ENCODE measurements at regions not wholly inside any gene's neighbourhood (a gene's known extent, or its start where the extent isn't known, plus 50 kb on each side); places are given as distances from the start of the nearest gene placed in this dataset.

- Histone ChIP-seq H3K36me3 (no peaks in the 10 kb centered on the region), H3K4me3 (no peak overlapping the region), H3K9me3 (no peaks in the 10 kb centered on the region), H3K27me3 (replicated peaks; ENCODE audit: insufficient read depth) (no peaks in the 10 kb centered on the region), H3K27ac (no peak overlapping the region), H3K4me1 (replicated peaks) (no peaks in the 10 kb centered on the region)
- TF ChIP-seq POLR2A (IDR thresholded peaks at IDR 0.05) = no peak
- no peak for TF ChIP-seq CTCF (IDR thresholded peaks at IDR 0.05)
- TF ChIP-seq POLR2AphosphoS5 (IDR thresholded peaks at IDR 0.05) = no peak
- no peak for DNase-seq (ENCODE audit: low spot score)
- intact Hi-C loops (cut with DNase I) = no loop called here
- WGBS = 84% methylated on average over 5 of the region's 5 CpGs
Observed at GRCh38 chr1:48051466-48052126, 54.4 kb upstream of the TRABD2B start.

GRCh38 chr1:48049823-48050535 lies 52.8 kb upstream of the TRABD2B start:
- Histone ChIP-seq H3K27me3 (replicated peaks; ENCODE audit: insufficient read depth) (no peaks in the 10 kb centered on the region), H3K4me3 (no peak overlapping the region), H3K27ac (no peak overlapping the region), H3K36me3 (no peaks in the 10 kb centered on the region), H3K9me3 (no peaks in the 10 kb centered on the region), H3K4me1 (replicated peaks) (no peaks in the 10 kb centered on the region)
- no peak for DNase-seq (ENCODE audit: low spot score)
- WGBS = 87% methylated on average over 8 of the region's 8 CpGs
- intact Hi-C loops (cut with DNase I) = no loop called here
- no peak for TF ChIP-seq CTCF (IDR thresholded peaks at IDR 0.05)
- no peak for TF ChIP-seq POLR2AphosphoS5 (IDR thresholded peaks at IDR 0.05)
- TF ChIP-seq POLR2A (IDR thresholded peaks at IDR 0.05) = no peak

GRCh38 chr1:48048980-48049379 lies 51.8 kb upstream of the TRABD2B start:
- no peak for DNase-seq (ENCODE audit: low spot score)
- no peak overlapping the region for H3K4me3 ChIP-seq
- H3K27ac ChIP-seq = no peak overlapping the region
- 69% methylated on average over 7 of the region's 7 CpGs for WGBS
- no peaks in the 10 kb centered on the region for H3K4me1 ChIP-seq (replicated peaks)
- intact Hi-C loops (cut with DNase I) = no loop called here
- H3K9me3 ChIP-seq = no peaks in the 10 kb centered on the region
- H3K27me3 ChIP-seq (replicated peaks; ENCODE audit: insufficient read depth) = no peaks in the 10 kb centered on the region
- TF ChIP-seq CTCF (IDR thresholded peaks at IDR 0.05) (no peak), POLR2A (IDR thresholded peaks at IDR 0.05) (no peak), POLR2AphosphoS5 (IDR thresholded peaks at IDR 0.05) (no peak)
- no peaks in the 10 kb centered on the region for H3K36me3 ChIP-seq

- Histone ChIP-seq H3K4me3 (no peak overlapping the region), H3K36me3 (no peaks in the 10 kb centered on the region), H3K27me3 (replicated peaks; ENCODE audit: insufficient read depth) (no peaks in the 10 kb centered on the region), H3K4me1 (replicated peaks) (no peaks in the 10 kb centered on the region), H3K9me3 (no peaks in the 10 kb centered on the region), H3K27ac (no peak overlapping the region)
- TF ChIP-seq POLR2A (IDR thresholded peaks at IDR 0.05) = no peak
- TF ChIP-seq CTCF (IDR thresholded peaks at IDR 0.05) = no peak
- TF ChIP-seq POLR2AphosphoS5 (IDR thresholded peaks at IDR 0.05) = no peak
- intact Hi-C loops (cut with DNase I) = no loop called here
- WGBS = 92% methylated on average over 4 of the region's 4 CpGs
- no peak for DNase-seq (ENCODE audit: low spot score)
Observed at GRCh38 chr1:48048064-48048463, 50.9 kb upstream of the TRABD2B start.

GRCh38 chr1:48047116-48047515 lies 49.9 kb upstream of the TRABD2B start:
- WGBS = 75% methylated on average over 4 of the region's 4 CpGs
- no peak for TF ChIP-seq POLR2AphosphoS5 (IDR thresholded peaks at IDR 0.05)
- no peak for TF ChIP-seq CTCF (IDR thresholded peaks at IDR 0.05)
- intact Hi-C loops (cut with DNase I) = no loop called here

More at GRCh38 chr1:48047116-48047515, 49.9 kb upstream of the TRABD2B start:
- Histone ChIP-seq H3K4me1 (replicated peaks) (no peaks in the 10 kb centered on the region), H3K27ac (no peak overlapping the region), H3K9me3 (no peaks in the 10 kb centered on the region), H3K4me3 (no peak overlapping the region), H3K27me3 (replicated peaks; ENCODE audit: insufficient read depth) (no peaks in the 10 kb centered on the region), H3K36me3 (no peaks in the 10 kb centered on the region)
- no peak for DNase-seq (ENCODE audit: low spot score)
